ENCODE measurements at regions not wholly inside any gene's neighbourhood (a gene's known extent, or its start where the extent isn't known, plus 50 kb on each side); places are given as distances from the start of the nearest gene placed in this dataset.

DNA sequence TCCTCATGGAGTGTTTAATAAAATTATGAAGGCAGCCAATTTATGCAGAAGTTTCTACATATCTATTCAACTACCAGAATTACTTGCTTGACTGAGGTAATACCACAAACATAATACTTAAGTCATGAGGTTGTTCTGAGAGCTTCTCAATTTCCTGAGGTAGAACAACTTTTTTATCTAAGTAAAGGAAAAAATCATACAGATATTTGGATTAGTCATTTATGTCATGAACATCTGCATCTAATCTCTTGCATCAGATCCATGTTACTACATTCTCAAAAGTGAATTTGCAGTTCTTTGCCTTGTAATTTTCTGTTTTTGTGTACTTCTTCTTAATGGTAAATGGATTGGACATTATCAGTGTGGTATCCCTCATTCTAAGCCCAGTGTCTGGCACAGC is 60.4 kb upstream of the RGMB start:
- ChIA-PET POLR2A (no interaction called here), CTCF (no interaction called here)
- Histone ChIP-seq H3K4me1 (ENCODE audit: control insufficient read depth in 2 of 2, insufficient read depth in 2 of 2, low read length in 2 of 2) (no peaks in the 10 kb centered on the region), H3K9me3 (ENCODE audit: control extremely low read depth in 1 of 3, control insufficient read depth in 2 of 3, insufficient read depth in 1 of 3, low read length in 2 of 3) (no peaks in the 10 kb centered on the region), H3K79me2 (ENCODE audit: control insufficient read depth, insufficient read depth, low read length) (no peaks in the 10 kb centered on the region), H3K27ac (ENCODE audit: low read length in 2 of 2) (no peak overlapping the region), H2AFZ (ENCODE audit: insufficient read depth, low read depth, low read length, poor library complexity, severe bottlenecking) (no peak overlapping the region), H3K36me3 (replicated peaks in 1 of 2; ENCODE audit: control extremely low read depth in 1 of 2, control insufficient read depth in 1 of 2, extremely low read depth in 1 of 2, insufficient read depth in 2 of 2, low read length in 1 of 2) (no peaks in the 10 kb centered on the region), H3K4me2 (replicated peaks; ENCODE audit: low read depth, low read length, poor library complexity, severe bottlenecking) (no peak overlapping the region), H4K20me1 (ENCODE audit: control insufficient read depth, insufficient read depth, low read length, poor library complexity, severe bottlenecking) (no peaks in the 10 kb centered on the region), H3K9ac (ENCODE audit: low read length) (no peak overlapping the region), H3K27me3 (replicated peaks in 1 of 4; ENCODE audit: control extremely low read depth in 1 of 4, control insufficient read depth in 3 of 4, insufficient read depth in 4 of 4, low read length in 3 of 4) (no peaks in the 10 kb centered on the region), H3K4me3 (ENCODE audit: control extremely low read depth in 1 of 5, extremely low read depth in 1 of 5, insufficient read depth in 1 of 5, low read depth in 2 of 5, low read length in 4 of 5) (no peak overlapping the region)
- ATAC-seq (ENCODE audit: low read depth) (no peak), DNase-seq (no peak)
- no peak overlapping the region for H3K27ac Mint-ChIP-seq
- H3K9me3 Mint-ChIP-seq (ENCODE audit: insufficient read depth), result no peaks in the 10 kb centered on the region
- no peak overlapping the region for H3K4me3 Mint-ChIP-seq
- intact Hi-C loops (cut with micrococcal nuclease), result no loop called here
- peaks cover 13% of the 10 kb centered on the region for H3K27me3 Mint-ChIP-seq
- H3K4me1 Mint-ChIP-seq, result no peaks in the 10 kb centered on the region
- TF ChIP-seq, protein P1, sequence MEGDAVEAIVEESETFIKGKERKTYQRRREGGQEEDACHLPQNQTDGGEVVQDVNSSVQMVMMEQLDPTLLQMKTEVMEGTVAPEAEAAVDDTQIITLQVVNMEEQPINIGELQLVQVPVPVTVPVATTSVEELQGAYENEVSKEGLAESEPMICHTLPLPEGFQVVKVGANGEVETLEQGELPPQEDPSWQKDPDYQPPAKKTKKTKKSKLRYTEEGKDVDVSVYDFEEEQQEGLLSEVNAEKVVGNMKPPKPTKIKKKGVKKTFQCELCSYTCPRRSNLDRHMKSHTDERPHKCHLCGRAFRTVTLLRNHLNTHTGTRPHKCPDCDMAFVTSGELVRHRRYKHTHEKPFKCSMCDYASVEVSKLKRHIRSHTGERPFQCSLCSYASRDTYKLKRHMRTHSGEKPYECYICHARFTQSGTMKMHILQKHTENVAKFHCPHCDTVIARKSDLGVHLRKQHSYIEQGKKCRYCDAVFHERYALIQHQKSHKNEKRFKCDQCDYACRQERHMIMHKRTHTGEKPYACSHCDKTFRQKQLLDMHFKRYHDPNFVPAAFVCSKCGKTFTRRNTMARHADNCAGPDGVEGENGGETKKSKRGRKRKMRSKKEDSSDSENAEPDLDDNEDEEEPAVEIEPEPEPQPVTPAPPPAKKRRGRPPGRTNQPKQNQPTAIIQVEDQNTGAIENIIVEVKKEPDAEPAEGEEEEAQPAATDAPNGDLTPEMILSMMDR (IDR thresholded peaks at IDR 0.05), result no peak
- TF ChIP-seq EZH2 (IDR thresholded peaks at IDR 0.05; ENCODE audit: borderline replicate concordance, insufficient read depth, low read depth, low read length, poor library complexity, severe bottlenecking), result no peak

DNA sequence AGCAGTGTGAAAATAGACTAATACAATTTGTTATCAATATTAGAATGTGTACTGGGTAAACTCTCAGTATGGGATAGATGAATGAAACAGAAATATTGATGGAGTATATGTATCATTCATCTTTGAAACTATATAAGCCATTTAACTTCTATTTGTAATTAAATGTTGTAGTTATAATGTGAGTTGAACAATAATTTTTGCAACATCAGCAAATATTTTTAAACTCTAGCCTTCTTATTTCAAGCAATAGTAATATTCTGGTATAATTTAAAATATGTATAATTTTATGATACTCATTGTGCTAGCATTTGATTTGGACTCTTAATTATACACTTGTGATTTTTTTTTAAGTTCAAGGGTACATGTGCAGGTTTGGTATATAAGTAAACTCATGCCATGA is 59.6 kb upstream of the RGMB start:
- no peak overlapping the region for H3K4me2 ChIP-seq (replicated peaks; ENCODE audit: low read depth, low read length, poor library complexity, severe bottlenecking)
- intact Hi-C loops (cut with micrococcal nuclease), result no loop called here
- POLR2A ChIA-PET, result no interaction called here

More for the DNA sequence above, 59.6 kb upstream of the RGMB start:
- no peaks in the 10 kb centered on the region for H3K9me3 ChIP-seq (ENCODE audit: control extremely low read depth in 1 of 3, control insufficient read depth in 2 of 3, insufficient read depth in 1 of 3, low read length in 2 of 3)
- H3K27ac ChIP-seq (ENCODE audit: low read length in 2 of 2), result no peak overlapping the region
- no peaks in the 10 kb centered on the region for H3K4me1 ChIP-seq (ENCODE audit: control insufficient read depth in 2 of 2, insufficient read depth in 2 of 2, low read length in 2 of 2)
- H3K27ac Mint-ChIP-seq, result no peak overlapping the region
- H3K4me3 ChIP-seq (ENCODE audit: control extremely low read depth in 1 of 5, extremely low read depth in 1 of 5, insufficient read depth in 1 of 5, low read depth in 2 of 5, low read length in 4 of 5), result no peak overlapping the region
- no peaks in the 10 kb centered on the region for H3K4me1 Mint-ChIP-seq
- no peaks in the 10 kb centered on the region for H3K27me3 ChIP-seq (replicated peaks in 1 of 4; ENCODE audit: control extremely low read depth in 1 of 4, control insufficient read depth in 3 of 4, insufficient read depth in 4 of 4, low read length in 3 of 4)
- ATAC-seq (ENCODE audit: low read depth) (no peak), DNase-seq (no peak)
- H3K36me3 ChIP-seq (replicated peaks in 1 of 2; ENCODE audit: control extremely low read depth in 1 of 2, control insufficient read depth in 1 of 2, extremely low read depth in 1 of 2, insufficient read depth in 2 of 2, low read length in 1 of 2), result no peaks in the 10 kb centered on the region
- no peaks in the 10 kb centered on the region for H3K9me3 Mint-ChIP-seq (ENCODE audit: insufficient read depth)
- no peaks in the 10 kb centered on the region for H3K79me2 ChIP-seq (ENCODE audit: control insufficient read depth, insufficient read depth, low read length)
- H4K20me1 ChIP-seq (ENCODE audit: control insufficient read depth, insufficient read depth, low read length, poor library complexity, severe bottlenecking), result no peaks in the 10 kb centered on the region
- no peak overlapping the region for H2AFZ ChIP-seq (ENCODE audit: insufficient read depth, low read depth, low read length, poor library complexity, severe bottlenecking)
- peaks cover 17% of the 10 kb centered on the region for H3K27me3 Mint-ChIP-seq
- TF ChIP-seq, protein P1 (IDR thresholded peaks at IDR 0.05), result no peak
- TF ChIP-seq EZH2 (IDR thresholded peaks at IDR 0.05; ENCODE audit: borderline replicate concordance, insufficient read depth, low read depth, low read length, poor library complexity, severe bottlenecking), result no peak
- H3K9ac ChIP-seq (ENCODE audit: low read length), result no peak overlapping the region
- CTCF ChIA-PET, result no interaction called here
- H3K4me3 Mint-ChIP-seq, result no peak overlapping the region
